ENCODE measurements at regions not wholly inside any gene's neighbourhood (a gene's known extent, or its start where the extent isn't known, plus 50 kb on each side); places are given as distances from the start of the nearest gene placed in this dataset.

GRCh38 chr1:101144671-101145448 lies 92.0 kb upstream of the S1PR1 start:
- TF ChIP-seq CTCF (IDR thresholded peaks at IDR 0.05) = no peak
- Histone ChIP-seq H3K36me3 (ENCODE audit: control insufficient read depth, insufficient read depth, low read length) (no peaks in the 10 kb centered on the region), H3K4me1 (peaks cover 2% of the 10 kb centered on the region), H3K9ac (no peak overlapping the region), H3K27ac (no peak overlapping the region), H3K4me3 (ENCODE audit: low read depth, low read length) (no peak overlapping the region), H3K9me3 (ENCODE audit: control insufficient read depth, low read length) (no peaks in the 10 kb centered on the region), H2AFZ (no peak overlapping the region), H3K27me3 (ENCODE audit: control insufficient read depth, insufficient read depth, low read length) (no peaks in the 10 kb centered on the region), H3K4me2 (ENCODE audit: low read length) (no peak overlapping the region), H3K79me2 (no peaks in the 10 kb centered on the region)

GRCh38 chr1:101142244-101142643 lies 94.6 kb upstream of the S1PR1 start:
- H3K27me3 ChIP-seq (ENCODE audit: control insufficient read depth, insufficient read depth, low read length) = no peaks in the 10 kb centered on the region
- H3K9me3 ChIP-seq (ENCODE audit: control insufficient read depth, low read length) = no peaks in the 10 kb centered on the region
- H3K4me2 ChIP-seq (ENCODE audit: low read length) = no peak overlapping the region
- H3K36me3 ChIP-seq (ENCODE audit: control insufficient read depth, insufficient read depth, low read length) = no peaks in the 10 kb centered on the region
- no peak overlapping the region for H3K4me3 ChIP-seq (ENCODE audit: low read depth, low read length)
- no peak for TF ChIP-seq CTCF (IDR thresholded peaks at IDR 0.05)
- no peak overlapping the region for H2AFZ ChIP-seq
- H3K9ac ChIP-seq = no peak overlapping the region
- peaks cover 3% of the 10 kb centered on the region for H3K4me1 ChIP-seq
- no peak overlapping the region for H3K27ac ChIP-seq
- H3K79me2 ChIP-seq = no peaks in the 10 kb centered on the region

GRCh38 chr1:101141376-101141775 lies 95.4 kb upstream of the S1PR1 start:
- Histone ChIP-seq H3K27ac (no peak overlapping the region), H3K4me2 (ENCODE audit: low read length) (no peak overlapping the region), H3K4me1 (peaks cover 12% of the 10 kb centered on the region), H3K36me3 (ENCODE audit: control insufficient read depth, insufficient read depth, low read length) (no peaks in the 10 kb centered on the region), H3K79me2 (no peaks in the 10 kb centered on the region), H3K4me3 (ENCODE audit: low read depth, low read length) (no peak overlapping the region), H3K27me3 (ENCODE audit: control insufficient read depth, insufficient read depth, low read length) (no peaks in the 10 kb centered on the region), H3K9ac (no peak overlapping the region), H3K9me3 (ENCODE audit: control insufficient read depth, low read length) (no peaks in the 10 kb centered on the region), H2AFZ (no peak overlapping the region)
- no peak for TF ChIP-seq CTCF (IDR thresholded peaks at IDR 0.05)

GRCh38 chr1:101139821-101140718 lies 96.7 kb upstream of the S1PR1 start:
- Histone ChIP-seq H3K4me1 (peaks cover 12% of the 10 kb centered on the region), H3K27ac (no peak overlapping the region), H3K79me2 (no peaks in the 10 kb centered on the region), H3K36me3 (ENCODE audit: control insufficient read depth, insufficient read depth, low read length) (no peaks in the 10 kb centered on the region), H3K27me3 (ENCODE audit: control insufficient read depth, insufficient read depth, low read length) (no peaks in the 10 kb centered on the region), H3K4me3 (ENCODE audit: low read depth, low read length) (no peak overlapping the region), H3K9me3 (ENCODE audit: control insufficient read depth, low read length) (no peaks in the 10 kb centered on the region), H3K4me2 (ENCODE audit: low read length) (no peak overlapping the region), H3K9ac (no peak overlapping the region), H2AFZ (no peak overlapping the region)
- no peak for TF ChIP-seq CTCF (IDR thresholded peaks at IDR 0.05)
